Astrocyte (in vitro differentiated cells and primary cell): ENCODE measurements at regions not wholly inside any gene's neighbourhood (a gene's known extent, or its start where the extent isn't known, plus 50 kb on each side); places are given as distances from the start of the nearest gene placed in this dataset.

Experiments
- DNase-seq: peaks from one replicate; pipeline ENCODE4 v3.0.0-alpha.2; 2010; ENCODE audit warnings: low read depth
- FAIRE-seq: peaks from 2 replicates; lab custom pipeline; 2011; peaks lifted over from hg19 to GRCh38; lab: Jason Lieb, UNC
- H2AFZ ChIP-seq: 2 replicates; pipeline ENCODE4 v1.6.0; 2012; ENCODE audit warnings: low read depth, low read length, inconsistent platforms
- H3K27ac ChIP-seq: 2 replicates; pipeline ENCODE4 v1.5.1; 2011; ENCODE audit warnings: low read depth, low read length, inconsistent platforms
- H3K27me3 ChIP-seq: 2 replicates; pipeline ENCODE4 v1.6.0; 2011; ENCODE audit warnings: low read length, inconsistent platforms; ENCODE audit not compliant: insufficient read depth
- H3K36me3 ChIP-seq: 2 replicates; pipeline ENCODE4 v1.5.1; 2011; ENCODE audit warnings: low read length, inconsistent platforms; ENCODE audit not compliant: insufficient read depth
- H3K4me1 ChIP-seq: 2 replicates; pipeline ENCODE4 v1.5.1; 2011; ENCODE audit warnings: low read length, inconsistent platforms; ENCODE audit not compliant: insufficient read depth
- H3K4me2 ChIP-seq: 2 replicates; pipeline ENCODE4 v1.6.0; 2012; ENCODE audit warnings: low read length, inconsistent platforms
- H3K4me3 ChIP-seq: 2 replicates; pipeline ENCODE4 v1.5.1; 2011; ENCODE audit warnings: low read depth, mild to moderate bottlenecking, low read length, inconsistent platforms; ENCODE audit not compliant: insufficient read depth
- H3K79me2 ChIP-seq: 2 replicates; pipeline ENCODE4 v1.6.0; 2012; ENCODE audit warnings: mild to moderate bottlenecking, low read length, inconsistent platforms; ENCODE audit not compliant: insufficient read depth
- H3K9ac ChIP-seq: 2 replicates; pipeline ENCODE4 v1.6.0; 2012; ENCODE audit warnings: mild to moderate bottlenecking, low read length, inconsistent platforms
- H3K9me3 ChIP-seq: 2 replicates; pipeline ENCODE4 v1.5.1; 2012; ENCODE audit warnings: low read depth, mild to moderate bottlenecking, low read length, inconsistent platforms; ENCODE audit not compliant: insufficient read depth
- H4K20me1 ChIP-seq: 2 replicates; pipeline ENCODE4 v1.6.0; 2012; ENCODE audit warnings: low read length, inconsistent platforms; ENCODE audit not compliant: insufficient read depth
- H3K27ac Mint-ChIP-seq: one replicate; pipeline ENCODE4 v1.8.0; 2021; ENCODE audit warnings: mild to moderate bottlenecking, mixed read lengths; ENCODE audit not compliant: unreplicated experiment
- H3K27me3 Mint-ChIP-seq: one replicate; pipeline ENCODE4 v1.8.0; 2021; ENCODE audit warnings: low read depth, mixed read lengths; ENCODE audit not compliant: unreplicated experiment
- H3K36me3 Mint-ChIP-seq: one replicate; pipeline ENCODE4 v1.8.0; 2021; ENCODE audit warnings: low read depth, mixed read lengths; ENCODE audit not compliant: unreplicated experiment
- H3K4me1 Mint-ChIP-seq: one replicate; pipeline ENCODE4 v1.8.0; 2021; ENCODE audit warnings: low read depth, mixed read lengths; ENCODE audit not compliant: unreplicated experiment
- H3K4me3 Mint-ChIP-seq: one replicate; pipeline ENCODE4 v1.8.0; 2021; ENCODE audit warnings: mild to moderate bottlenecking, moderate library complexity, mixed read lengths; ENCODE audit not compliant: unreplicated experiment
- H3K9me3 Mint-ChIP-seq: one replicate; pipeline ENCODE4 v1.8.0; 2021; ENCODE audit warnings: mild to moderate bottlenecking, mixed read lengths; ENCODE audit not compliant: unreplicated experiment
- EZH2 ChIP-seq: IDR thresholded peaks from 2 replicates; pipeline ENCODE4 v1.6.1; 2012; ENCODE audit warnings: mild to moderate bottlenecking, low read length, inconsistent platforms; ENCODE audit not compliant: insufficient read depth
- TF ChIP-seq, protein P1 (sequence below): IDR thresholded peaks from 2 replicates; pipeline ENCODE4 v1.5.1; 2011; ENCODE audit warnings: low read depth, mild to moderate bottlenecking, inconsistent platforms, low read length, moderate library complexity; ENCODE audit not compliant: insufficient read depth

DNA sequence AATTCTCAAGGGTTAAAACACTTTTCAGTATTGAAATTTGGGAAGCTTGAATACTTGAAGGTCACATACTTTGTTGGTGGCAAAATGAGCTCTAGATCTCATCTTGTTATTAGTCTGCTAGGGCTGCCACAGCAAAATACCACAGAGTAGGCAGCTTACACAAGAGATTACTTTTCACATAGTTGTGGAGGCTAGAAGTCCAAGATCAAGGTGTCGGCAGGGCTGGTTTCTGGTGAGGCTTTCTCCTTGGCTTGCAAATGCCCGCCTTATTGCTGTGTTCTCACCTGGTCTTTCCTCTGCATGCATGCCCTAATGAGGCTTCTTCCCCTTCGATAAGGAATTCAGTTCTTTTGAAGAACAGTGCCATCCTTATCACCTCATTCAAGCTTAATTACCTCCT is 270.8 kb upstream of the ANKRD55 start:
- Mint-ChIP-seq H3K9me3 (peaks cover 6% of the 10 kb centered on the region), H3K4me1 (peaks cover 17% of the 10 kb centered on the region), H3K36me3 (no peaks in the 10 kb centered on the region), H3K4me3 (no peak overlapping the region), H3K27me3 (peaks cover 7% of the 10 kb centered on the region), H3K27ac (no peak overlapping the region)
- H3K9ac ChIP-seq = no peak overlapping the region
- no peak for DNase-seq
- no peak overlapping the region for H3K4me2 ChIP-seq
- H3K9me3 ChIP-seq = no peaks in the 10 kb centered on the region
- no peak for FAIRE-seq
- H3K27ac ChIP-seq = no peak overlapping the region
- no peak for TF ChIP-seq EZH2
- TF ChIP-seq, protein P1, sequence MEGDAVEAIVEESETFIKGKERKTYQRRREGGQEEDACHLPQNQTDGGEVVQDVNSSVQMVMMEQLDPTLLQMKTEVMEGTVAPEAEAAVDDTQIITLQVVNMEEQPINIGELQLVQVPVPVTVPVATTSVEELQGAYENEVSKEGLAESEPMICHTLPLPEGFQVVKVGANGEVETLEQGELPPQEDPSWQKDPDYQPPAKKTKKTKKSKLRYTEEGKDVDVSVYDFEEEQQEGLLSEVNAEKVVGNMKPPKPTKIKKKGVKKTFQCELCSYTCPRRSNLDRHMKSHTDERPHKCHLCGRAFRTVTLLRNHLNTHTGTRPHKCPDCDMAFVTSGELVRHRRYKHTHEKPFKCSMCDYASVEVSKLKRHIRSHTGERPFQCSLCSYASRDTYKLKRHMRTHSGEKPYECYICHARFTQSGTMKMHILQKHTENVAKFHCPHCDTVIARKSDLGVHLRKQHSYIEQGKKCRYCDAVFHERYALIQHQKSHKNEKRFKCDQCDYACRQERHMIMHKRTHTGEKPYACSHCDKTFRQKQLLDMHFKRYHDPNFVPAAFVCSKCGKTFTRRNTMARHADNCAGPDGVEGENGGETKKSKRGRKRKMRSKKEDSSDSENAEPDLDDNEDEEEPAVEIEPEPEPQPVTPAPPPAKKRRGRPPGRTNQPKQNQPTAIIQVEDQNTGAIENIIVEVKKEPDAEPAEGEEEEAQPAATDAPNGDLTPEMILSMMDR = no peak
- no peaks in the 10 kb centered on the region for H4K20me1 ChIP-seq
- no peaks in the 10 kb centered on the region for H3K27me3 ChIP-seq
- H3K36me3 ChIP-seq = no peaks in the 10 kb centered on the region
- no peaks in the 10 kb centered on the region for H3K4me1 ChIP-seq
- no peak overlapping the region for H3K4me3 ChIP-seq
- H3K79me2 ChIP-seq = no peaks in the 10 kb centered on the region
- no peak overlapping the region for H2AFZ ChIP-seq

DNA sequence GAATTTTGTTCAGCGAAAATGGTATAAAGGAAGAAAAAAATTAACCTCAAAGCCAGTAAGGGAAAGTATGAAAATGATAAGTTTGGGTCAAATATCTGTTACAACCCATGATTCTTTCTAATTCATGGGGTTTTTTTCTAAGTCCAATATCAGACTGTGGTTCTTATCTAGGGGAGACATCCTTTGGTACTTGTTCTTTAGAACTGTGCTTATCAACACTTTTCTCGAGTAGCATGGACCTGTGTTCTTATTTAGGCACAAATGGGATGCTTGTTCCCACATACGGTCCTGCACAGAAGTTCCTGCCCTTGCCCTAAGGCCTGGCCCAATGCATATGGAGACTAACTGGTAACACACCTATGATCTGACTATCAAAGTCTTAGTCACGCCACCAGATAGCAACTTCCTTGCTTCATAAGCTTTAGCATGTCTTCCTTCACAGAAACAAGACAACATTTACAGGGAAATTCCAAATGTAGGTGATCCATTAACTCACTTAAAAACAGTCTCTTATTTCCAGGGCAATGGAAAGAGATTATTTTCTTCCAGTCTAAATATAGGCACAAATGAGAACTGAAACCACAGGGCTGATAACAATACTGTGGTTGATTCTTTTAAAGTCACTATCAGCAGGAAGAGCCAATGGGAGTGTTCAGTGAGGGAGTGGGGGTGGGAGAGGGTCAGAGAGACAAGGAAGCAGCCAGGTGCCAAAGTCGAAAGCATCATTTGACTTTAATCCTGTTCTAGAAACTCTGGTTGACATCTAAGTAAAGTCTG is 268.8 kb upstream of the ANKRD55 start:
- no peaks in the 10 kb centered on the region for H3K27me3 ChIP-seq
- no peak overlapping the region for H3K27ac ChIP-seq
- DNase-seq (peak; percentile 63), FAIRE-seq (peak; percentile 9)
- H3K4me3 ChIP-seq = no peak overlapping the region
- H3K9me3 ChIP-seq = no peaks in the 10 kb centered on the region
- no peak overlapping the region for H3K9ac ChIP-seq
- Mint-ChIP-seq H3K27me3 (peaks cover 11% of the 10 kb centered on the region), H3K36me3 (no peaks in the 10 kb centered on the region), H3K9me3 (peaks cover 10% of the 10 kb centered on the region), H3K27ac (no peak overlapping the region), H3K4me1 (peaks cover 17% of the 10 kb centered on the region), H3K4me3 (peak overlapping the region; percentile 6)
- H4K20me1 ChIP-seq = no peaks in the 10 kb centered on the region
- no peak overlapping the region for H2AFZ ChIP-seq
- H3K79me2 ChIP-seq = no peaks in the 10 kb centered on the region
- TF ChIP-seq, protein P1 = no peak
- no peak for TF ChIP-seq EZH2
- H3K36me3 ChIP-seq = no peaks in the 10 kb centered on the region
- H3K4me1 ChIP-seq = no peaks in the 10 kb centered on the region
- no peak overlapping the region for H3K4me2 ChIP-seq

DNA sequence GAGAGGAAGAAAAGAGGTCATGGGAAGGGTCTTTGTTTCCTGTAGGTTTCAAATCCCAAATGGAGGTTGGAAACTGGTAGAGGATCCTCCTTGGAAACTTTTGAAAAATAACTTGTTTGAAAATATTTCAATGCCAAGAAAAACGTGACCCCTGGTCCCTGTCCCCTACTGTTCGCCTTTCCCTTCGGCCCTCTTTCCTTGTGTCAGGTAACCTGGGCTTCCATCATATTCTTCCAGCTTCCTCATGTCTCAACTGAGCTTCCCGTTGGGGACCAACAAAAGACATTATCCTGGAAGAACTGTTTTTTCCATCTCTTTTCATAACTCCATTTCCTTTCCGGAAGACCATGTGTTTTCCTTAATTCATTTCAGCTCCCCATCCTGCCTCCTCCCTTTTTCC is 266.8 kb upstream of the ANKRD55 start:
- Histone ChIP-seq H3K27me3 (no peaks in the 10 kb centered on the region), H3K4me3 (no peak overlapping the region), H3K79me2 (no peaks in the 10 kb centered on the region), H3K9ac (no peak overlapping the region), H3K4me2 (no peak overlapping the region), H2AFZ (no peak overlapping the region), H3K27ac (no peak overlapping the region), H4K20me1 (no peaks in the 10 kb centered on the region), H3K4me1 (no peaks in the 10 kb centered on the region), H3K9me3 (no peaks in the 10 kb centered on the region), H3K36me3 (no peaks in the 10 kb centered on the region)
- Mint-ChIP-seq H3K27ac (no peak overlapping the region), H3K27me3 (peaks cover 12% of the 10 kb centered on the region), H3K4me3 (no peak overlapping the region), H3K36me3 (no peaks in the 10 kb centered on the region), H3K9me3 (peaks cover 10% of the 10 kb centered on the region), H3K4me1 (peaks cover 8% of the 10 kb centered on the region)
- no peak for FAIRE-seq
- no peak for TF ChIP-seq EZH2
- TF ChIP-seq, protein P1 = no peak
- no peak for DNase-seq
